ENCODE measurements at regions not wholly inside any gene's neighbourhood (a gene's known extent, or its start where the extent isn't known, plus 50 kb on each side); places are given as distances from the start of the nearest gene placed in this dataset.

- ATAC-seq (no peak), DNase-seq (no peak)
- TF ChIP-seq POLR2A (IDR thresholded peaks at IDR 0.05): no peak
- TF ChIP-seq CTCF (IDR thresholded peaks at IDR 0.05): no peak
- Histone ChIP-seq H3K4me3 (no peak overlapping the region), H3K27ac (no peak overlapping the region), H3K27me3 (no peaks in the 10 kb centered on the region), H3K4me1 (no peaks in the 10 kb centered on the region), H3K9me3 (no peaks in the 10 kb centered on the region), H3K36me3 (no peaks in the 10 kb centered on the region)
- intact Hi-C loops (cut with DNase I): no loop called here
- WGBS, 4 donors: 51 to 64% (median 60%) methylated on average over 3 of the region's 3 CpGs
Observed at GRCh38 chr7:85775431-85775830, 588.6 kb upstream of the SEMA3D start.

DNA sequence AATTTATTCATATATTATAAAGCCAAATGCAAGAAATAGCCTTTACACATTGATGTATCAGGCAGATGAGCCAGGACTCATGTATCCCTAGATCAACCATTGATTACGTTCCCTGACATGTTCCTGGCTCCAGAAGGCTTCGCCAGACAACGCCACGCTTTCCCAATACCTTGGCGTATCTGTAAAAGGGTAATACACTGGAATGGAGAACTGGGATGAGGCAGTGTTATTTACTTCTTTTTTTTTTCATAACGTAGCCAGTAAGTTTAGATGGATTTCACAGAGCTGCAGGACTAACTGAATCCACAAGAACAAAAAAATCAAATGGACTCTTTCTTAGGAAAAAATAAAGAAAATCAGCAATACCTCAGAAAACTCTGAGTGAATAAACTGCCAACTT lies 588.1 kb upstream of the SEMA3D start:
- DNase-seq (no peak), ATAC-seq (no peak)
- Histone ChIP-seq H3K36me3 (no peaks in the 10 kb centered on the region), H3K9me3 (no peaks in the 10 kb centered on the region), H3K4me3 (no peak overlapping the region), H3K27ac (no peak overlapping the region), H3K4me1 (no peaks in the 10 kb centered on the region), H3K27me3 (no peaks in the 10 kb centered on the region)
- TF ChIP-seq POLR2A (IDR thresholded peaks at IDR 0.05) (no peak), CTCF (IDR thresholded peaks at IDR 0.05) (no peak)
- intact Hi-C loops (cut with DNase I): no loop called here
- 65 to 77% (median 75%) methylated on average over 6 of the region's 6 CpGs for WGBS, 4 donors

DNA sequence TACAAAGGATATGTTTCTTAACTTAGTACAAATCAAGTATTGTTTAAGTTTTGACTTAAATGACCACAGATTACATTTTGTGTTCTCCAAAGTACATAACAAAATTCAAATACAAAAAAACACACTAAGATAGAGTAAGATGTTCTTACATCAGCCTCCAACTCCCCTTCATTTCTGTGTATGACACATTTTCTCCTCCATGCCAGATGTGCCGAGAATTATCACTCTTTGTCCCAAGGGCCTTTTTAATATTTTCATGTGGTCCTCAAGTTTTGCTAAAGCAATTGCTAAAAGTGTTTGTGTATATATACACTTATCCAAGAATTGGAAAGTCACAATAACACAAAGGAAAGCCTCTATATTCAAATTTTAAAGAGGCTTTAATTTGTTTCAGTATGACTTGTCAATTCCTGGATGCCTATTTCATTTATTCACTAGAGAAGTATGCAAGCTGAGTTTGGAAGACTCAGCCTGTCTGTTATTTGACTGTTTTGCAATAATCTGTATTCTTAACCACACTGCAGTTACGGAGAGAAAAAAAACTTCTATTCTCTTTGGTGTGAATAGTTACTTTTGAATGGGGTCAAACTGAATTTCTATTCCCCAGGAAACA lies 586.4 kb upstream of the SEMA3D start:
- DNase-seq (no peak), ATAC-seq (peak in 1 of 4 donors; percentile 65)
- TF ChIP-seq POLR2A (IDR thresholded peaks at IDR 0.05): no peak
- TF ChIP-seq CTCF (IDR thresholded peaks at IDR 0.05): no peak
- H3K27me3 ChIP-seq: no peaks in the 10 kb centered on the region
- H3K27ac ChIP-seq: no peak overlapping the region
- H3K9me3 ChIP-seq: no peaks in the 10 kb centered on the region
- no peaks in the 10 kb centered on the region for H3K36me3 ChIP-seq
- H3K4me3 ChIP-seq: no peak overlapping the region
- 49 to 60% (median 52%) methylated on average over 2 of the region's 2 CpGs for WGBS, 4 donors
- intact Hi-C loops (cut with DNase I): no loop called here
- no peaks in the 10 kb centered on the region for H3K4me1 ChIP-seq

- no peak overlapping the region for H3K27ac ChIP-seq
- DNase-seq (no peak), ATAC-seq (no peak)
- no peaks in the 10 kb centered on the region for H3K27me3 ChIP-seq
- no peaks in the 10 kb centered on the region for H3K9me3 ChIP-seq
- H3K4me1 ChIP-seq: no peaks in the 10 kb centered on the region
- no peak overlapping the region for H3K4me3 ChIP-seq
- intact Hi-C loops (cut with DNase I): no loop called here
- TF ChIP-seq POLR2A (IDR thresholded peaks at IDR 0.05): no peak
- no peak for TF ChIP-seq CTCF (IDR thresholded peaks at IDR 0.05)
- WGBS, 4 donors: 61 to 75% (median 68%) methylated on average over 3 of the region's 3 CpGs
- H3K36me3 ChIP-seq: no peaks in the 10 kb centered on the region
Observed at GRCh38 chr7:85771516-85771915, 584.7 kb upstream of the SEMA3D start.

All from heart left ventricle (tissue), 16 donors.